ENCODE measurements at regions not wholly inside any gene's neighbourhood (a gene's known extent, or its start where the extent isn't known, plus 50 kb on each side); places are given as distances from the start of the nearest gene placed in this dataset.

- DNase-seq (ENCODE audit: low read depth, low spot score): no peak
Observed at GRCh38 chr3:18046131-18046915, 303.9 kb upstream of the TBC1D5 start.

GRCh38 chr3:18044971-18045880 is 302.8 kb upstream of the TBC1D5 start:
- no peak for DNase-seq (ENCODE audit: low read depth, low spot score)

- no peak for DNase-seq (ENCODE audit: low read depth, low spot score)
Observed at GRCh38 chr3:18044191-18044590, 301.8 kb upstream of the TBC1D5 start.

- no peak for DNase-seq (ENCODE audit: low read depth, low spot score)
Observed at GRCh38 chr3:18036450-18036815, 294.0 kb upstream of the TBC1D5 start.

GRCh38 chr3:18035641-18036449 is 293.4 kb upstream of the TBC1D5 start:
- DNase-seq (ENCODE audit: low read depth, low spot score): no peak

GRCh38 chr3:18033581-18034108 is 291.2 kb upstream of the TBC1D5 start:
- DNase-seq (ENCODE audit: low read depth, low spot score): no peak

GRCh38 chr3:18030371-18030870 is 288.0 kb upstream of the TBC1D5 start:
- no peak for DNase-seq (ENCODE audit: low read depth, low spot score)

GRCh38 chr3:18027161-18027939 is 284.9 kb upstream of the TBC1D5 start:
- no peak for DNase-seq (ENCODE audit: low read depth, low spot score)

GRCh38 chr3:18024715-18025114 is 282.3 kb upstream of the TBC1D5 start:
- DNase-seq (ENCODE audit: low read depth, low spot score): no peak

- no peak for DNase-seq (ENCODE audit: low read depth, low spot score)
Observed at GRCh38 chr3:18019161-18019495, 276.7 kb upstream of the TBC1D5 start.

- DNase-seq (ENCODE audit: low read depth, low spot score): no peak
Observed at GRCh38 chr3:18018491-18019160, 276.2 kb upstream of the TBC1D5 start.

GRCh38 chr3:18016366-18016765 is 273.9 kb upstream of the TBC1D5 start:
- DNase-seq (ENCODE audit: low read depth, low spot score): no peak

GRCh38 chr3:18012933-18013332 is 270.5 kb upstream of the TBC1D5 start:
- no peak for DNase-seq (ENCODE audit: low read depth, low spot score)

- DNase-seq (ENCODE audit: low read depth, low spot score): no peak
Observed at GRCh38 chr3:18012436-18012835, 270.0 kb upstream of the TBC1D5 start.

- DNase-seq (ENCODE audit: low read depth, low spot score): no peak
Observed at GRCh38 chr3:18011387-18011786, 269.0 kb upstream of the TBC1D5 start.

GRCh38 chr3:18010001-18010400 is 267.6 kb upstream of the TBC1D5 start:
- no peak for DNase-seq (ENCODE audit: low read depth, low spot score)

GRCh38 chr3:18008706-18009368 is 266.4 kb upstream of the TBC1D5 start:
- DNase-seq (ENCODE audit: low read depth, low spot score): no peak

GRCh38 chr3:18007980-18008379 is 265.5 kb upstream of the TBC1D5 start:
- no peak for DNase-seq (ENCODE audit: low read depth, low spot score)

- no peak for DNase-seq (ENCODE audit: low read depth, low spot score)
Observed at GRCh38 chr3:17995769-17996168, 253.3 kb upstream of the TBC1D5 start.

- DNase-seq (ENCODE audit: low read depth, low spot score): no peak
Observed at GRCh38 chr3:17994167-17994566, 251.7 kb upstream of the TBC1D5 start.
